Prostate gland (tissue), 2 donors: ENCODE measurements at regions not wholly inside any gene's neighbourhood (a gene's known extent, or its start where the extent isn't known, plus 50 kb on each side); places are given as distances from the start of the nearest gene placed in this dataset.

ENCODE experiments used
- CTCF ChIP-seq, 4 experiments: fragments of 200-600 bp in 2 of 4; fragments of 450-650 bp in 2 of 4; sonication (generic) in 2 of 4; IDR thresholded peaks; 1 replicate in 3 of 4; 2 replicates in 1 of 4; pipeline ENCODE4 v1.5.1; 2016 to 2019; ENCODE audit warnings: antibody characterized with exemption in 4 of 4, mild to moderate bottlenecking in 2 of 4, moderate library complexity in 2 of 4
- POLR2AphosphoS5 ChIP-seq: sonication (generic); formaldehyde crosslinking; IDR thresholded peaks from one replicate; pipeline ENCODE4 v1.6.1; 2017; ENCODE audit warnings: antibody characterized with exemption

GRCh38 chr10:4633186-4633585 is 192.8 kb upstream of the AKR1E2 start:
- no peak for TF ChIP-seq CTCF (IDR thresholded peaks at IDR 0.05)
- no peak for TF ChIP-seq POLR2AphosphoS5
